HepG2 (cell line): ENCODE measurements at regions not wholly inside any gene's neighbourhood (a gene's known extent, or its start where the extent isn't known, plus 50 kb on each side); places are given as distances from the start of the nearest gene placed in this dataset.

ENCODE experiments used
- CTCF ChIP-seq: sonication (generic); formaldehyde crosslinking; IDR thresholded peaks from 2 replicates; pipeline ENCODE4 v1.5.0; 2020; ENCODE audit warnings: mild to moderate bottlenecking, missing genetic modification reagents, moderate library complexity
- EEA1 ChIP-seq: sonication (generic); formaldehyde crosslinking; IDR thresholded peaks from 2 replicates; pipeline ENCODE4 v1.5.1; 2020; ENCODE audit warnings: mild to moderate bottlenecking, missing genetic modification reagents, borderline replicate concordance
- GTF2F1 ChIP-seq: fragments of 150-350 bp; IDR thresholded peaks from 2 replicates; pipeline ENCODE4 v1.6.1; 2014; ENCODE audit warnings: low read length
- MTA1 ChIP-seq: sonication (generic); formaldehyde crosslinking; IDR thresholded peaks from 2 replicates; pipeline ENCODE4 v1.4.0; 2020; ENCODE audit warnings: missing genetic modification reagents, mild to moderate bottlenecking, borderline replicate concordance
- POLR2A ChIP-seq, 2 experiments: IDR thresholded peaks; 2 replicates each; pipeline ENCODE4 v1.6.1; 2011; ENCODE audit warnings: low read depth in 2 of 2, low read length in 2 of 2, mild to moderate bottlenecking in 1 of 2, moderate library complexity in 1 of 2; ENCODE audit not compliant: insufficient read depth in 1 of 2
- SAP130 ChIP-seq: IDR thresholded peaks from 2 replicates; pipeline ENCODE4 v1.6.1; 2016; ENCODE audit warnings: low read depth
- TAF1 ChIP-seq: sonication (generic); formaldehyde crosslinking; IDR thresholded peaks from 2 replicates; pipeline ENCODE4 v1.4.0; 2020; ENCODE audit warnings: missing genetic modification reagents
- TFDP2 ChIP-seq: sonication (generic); formaldehyde crosslinking; IDR thresholded peaks from 2 replicates; pipeline ENCODE4 v1.4.0; 2020; ENCODE audit warnings: missing genetic modification reagents
- ZBTB1 ChIP-seq: sonication (generic); formaldehyde crosslinking; IDR thresholded peaks from 2 replicates; pipeline ENCODE4 v1.4.0; 2020; ENCODE audit warnings: missing genetic modification reagents, borderline replicate concordance
- ZFP37 ChIP-seq: sonication (generic); formaldehyde crosslinking; IDR thresholded peaks from 2 replicates; pipeline ENCODE4 v1.4.0; 2020; ENCODE audit warnings: missing genetic modification reagents, borderline replicate concordance
- ZNF546 ChIP-seq: sonication (generic); formaldehyde crosslinking; conservative IDR thresholded peaks from 2 replicates; pipeline ENCODE4 v1.8.1; 2023; ENCODE audit warnings: mild to moderate bottlenecking, missing genetic modification reagents
- ZNF790 ChIP-seq: sonication (generic); formaldehyde crosslinking; IDR thresholded peaks from 2 replicates; pipeline ENCODE4 v1.8.0; 2022; ENCODE audit warnings: missing genetic modification reagents, mild to moderate bottlenecking, borderline replicate concordance

- no peak for TF ChIP-seq MTA1
- no peak for TF ChIP-seq TFDP2
- no peak for TF ChIP-seq SAP130 (CRISPR knock-in tag)
- TF ChIP-seq POLR2A (IDR thresholded peaks at IDR 0.05; ENCODE audit: insufficient read depth in 1 of 2, low read depth in 2 of 2, low read length in 2 of 2): no peak
- TF ChIP-seq TAF1 (CRISPR knock-in tag): no peak
- TF ChIP-seq CTCF (CRISPR knock-in tag): no peak
- TF ChIP-seq ZFP37 (CRISPR knock-in tag): no peak
- no peak for TF ChIP-seq GTF2F1
- no peak for TF ChIP-seq ZBTB1 (CRISPR knock-in tag)
- TF ChIP-seq EEA1 (CRISPR knock-in tag): no peak
- no peak for TF ChIP-seq ZNF546 (CRISPR knock-in tag)
- TF ChIP-seq ZNF790 (CRISPR knock-in tag): no peak
These were observed 173.8 kb downstream of the EFNB2 start for GRCh38 chr13:106361621-106362020.
